ENCODE measurements at regions not wholly inside any gene's neighbourhood (a gene's known extent, or its start where the extent isn't known, plus 50 kb on each side); places are given as distances from the start of the nearest gene placed in this dataset.

DNA sequence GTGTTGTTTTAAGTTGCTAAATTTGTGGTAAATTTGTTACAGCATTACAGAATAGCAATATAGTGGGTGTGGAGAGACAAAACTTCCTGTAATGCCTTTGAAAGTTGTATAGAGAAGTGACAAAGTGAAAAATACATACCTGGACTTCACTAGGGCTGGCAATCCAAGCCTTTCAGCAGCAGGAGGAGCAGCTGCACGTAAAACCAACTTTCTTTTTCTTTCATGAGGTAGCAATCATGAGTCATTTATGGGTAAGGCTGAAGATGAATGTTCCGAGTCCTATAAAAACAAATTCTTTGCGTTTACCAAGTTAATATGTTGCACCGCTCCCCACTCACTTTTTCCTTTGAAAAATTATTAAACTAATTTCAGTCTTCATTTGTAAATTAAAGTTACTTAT is 1138.2 kb downstream of the TAF11L14 start:
- Histone ChIP-seq H3K27ac (replicated peaks) (no peak overlapping the region), H3K27me3 (ENCODE audit: low read depth) (no peaks in the 10 kb centered on the region), H3K4me3 (no peak overlapping the region), H3K36me3 (no peaks in the 10 kb centered on the region), H3K9me3 (replicated peaks) (no peaks in the 10 kb centered on the region), H3K4me1 (no peaks in the 10 kb centered on the region)
- DNase-seq, result no peak
- intact Hi-C loops (cut with micrococcal nuclease), result no loop called here
- TF ChIP-seq, protein P1, sequence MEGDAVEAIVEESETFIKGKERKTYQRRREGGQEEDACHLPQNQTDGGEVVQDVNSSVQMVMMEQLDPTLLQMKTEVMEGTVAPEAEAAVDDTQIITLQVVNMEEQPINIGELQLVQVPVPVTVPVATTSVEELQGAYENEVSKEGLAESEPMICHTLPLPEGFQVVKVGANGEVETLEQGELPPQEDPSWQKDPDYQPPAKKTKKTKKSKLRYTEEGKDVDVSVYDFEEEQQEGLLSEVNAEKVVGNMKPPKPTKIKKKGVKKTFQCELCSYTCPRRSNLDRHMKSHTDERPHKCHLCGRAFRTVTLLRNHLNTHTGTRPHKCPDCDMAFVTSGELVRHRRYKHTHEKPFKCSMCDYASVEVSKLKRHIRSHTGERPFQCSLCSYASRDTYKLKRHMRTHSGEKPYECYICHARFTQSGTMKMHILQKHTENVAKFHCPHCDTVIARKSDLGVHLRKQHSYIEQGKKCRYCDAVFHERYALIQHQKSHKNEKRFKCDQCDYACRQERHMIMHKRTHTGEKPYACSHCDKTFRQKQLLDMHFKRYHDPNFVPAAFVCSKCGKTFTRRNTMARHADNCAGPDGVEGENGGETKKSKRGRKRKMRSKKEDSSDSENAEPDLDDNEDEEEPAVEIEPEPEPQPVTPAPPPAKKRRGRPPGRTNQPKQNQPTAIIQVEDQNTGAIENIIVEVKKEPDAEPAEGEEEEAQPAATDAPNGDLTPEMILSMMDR (IDR thresholded peaks at IDR 0.05; ENCODE audit: borderline replicate concordance), result no peak

DNA sequence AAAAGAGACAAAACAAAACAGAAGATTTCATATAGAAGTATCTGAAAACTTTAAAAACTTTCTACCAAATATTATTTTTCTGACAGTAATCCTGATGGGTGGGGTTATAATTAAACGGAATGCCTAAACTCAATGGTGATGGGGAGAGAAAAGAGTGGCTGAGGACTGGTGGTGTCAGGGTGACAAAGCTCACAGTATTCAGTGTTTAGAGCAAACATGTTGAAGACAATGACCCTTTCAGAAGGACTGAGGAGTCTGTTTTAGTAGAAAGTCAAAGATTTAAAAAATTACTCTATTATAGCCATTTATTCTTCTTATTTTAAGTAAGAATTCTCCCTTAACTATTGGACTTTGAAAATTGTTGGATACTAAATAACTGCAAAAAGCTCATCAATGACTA is 1144.0 kb downstream of the TAF11L14 start:
- TF ChIP-seq, protein P1 (IDR thresholded peaks at IDR 0.05; ENCODE audit: borderline replicate concordance), result no peak
- intact Hi-C loops (cut with micrococcal nuclease), result no loop called here
- Histone ChIP-seq H3K9me3 (replicated peaks) (peaks cover 21% of the 10 kb centered on the region), H3K27ac (replicated peaks) (no peak overlapping the region), H3K4me1 (no peaks in the 10 kb centered on the region), H3K27me3 (ENCODE audit: low read depth) (no peaks in the 10 kb centered on the region), H3K36me3 (no peaks in the 10 kb centered on the region), H3K4me3 (no peak overlapping the region)
- DNase-seq, result no peak

GRCh38 chr5:18789218-18789998 is 1155.1 kb downstream of the TAF11L14 start:
- TF ChIP-seq, protein P1 (IDR thresholded peaks at IDR 0.05; ENCODE audit: borderline replicate concordance), result no peak
- Histone ChIP-seq H3K4me1 (no peaks in the 10 kb centered on the region), H3K27ac (replicated peaks) (no peak overlapping the region), H3K36me3 (no peaks in the 10 kb centered on the region), H3K4me3 (no peak overlapping the region), H3K27me3 (ENCODE audit: low read depth) (no peaks in the 10 kb centered on the region), H3K9me3 (replicated peaks) (no peaks in the 10 kb centered on the region)
- intact Hi-C loops (cut with micrococcal nuclease), result no loop called here
- DNase-seq, result no peak

DNA sequence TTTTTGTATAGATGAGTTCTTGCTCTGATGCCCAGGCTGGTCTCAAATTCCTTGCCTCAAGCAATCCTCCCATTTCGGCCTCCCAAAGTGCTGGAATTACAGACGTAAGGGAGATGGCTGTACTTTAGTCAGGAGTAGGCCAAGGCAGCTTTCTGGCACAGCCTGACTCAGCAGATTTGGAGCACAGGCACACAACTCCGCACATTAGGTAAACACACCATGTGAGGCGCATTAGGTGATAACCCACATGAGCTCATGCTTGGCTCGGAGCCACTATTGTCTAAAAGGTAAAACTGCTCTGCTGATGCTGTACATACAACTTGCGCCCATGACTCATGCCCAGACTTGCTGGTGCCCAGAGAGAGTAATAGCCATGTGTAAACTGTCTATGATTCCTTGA is 1157.9 kb downstream of the TAF11L14 start:
- TF ChIP-seq, protein P1 (IDR thresholded peaks at IDR 0.05; ENCODE audit: borderline replicate concordance), result no peak
- H3K27me3 ChIP-seq (ENCODE audit: low read depth), result no peaks in the 10 kb centered on the region
- H3K4me3 ChIP-seq, result no peak overlapping the region
- H3K36me3 ChIP-seq, result no peaks in the 10 kb centered on the region
- DNase-seq, result no peak
- H3K4me1 ChIP-seq, result no peaks in the 10 kb centered on the region
- H3K9me3 ChIP-seq (replicated peaks), result no peaks in the 10 kb centered on the region
- intact Hi-C loops (cut with micrococcal nuclease), result no loop called here
- no peak overlapping the region for H3K27ac ChIP-seq (replicated peaks)

GRCh38 chr5:18797222-18797621 is 1163.0 kb downstream of the TAF11L14 start:
- Histone ChIP-seq H3K4me3 (no peak overlapping the region), H3K4me1 (no peaks in the 10 kb centered on the region), H3K27me3 (ENCODE audit: low read depth) (no peaks in the 10 kb centered on the region), H3K9me3 (replicated peaks) (no peaks in the 10 kb centered on the region), H3K36me3 (no peaks in the 10 kb centered on the region), H3K27ac (replicated peaks) (no peak overlapping the region)
- intact Hi-C loops (cut with micrococcal nuclease), result no loop called here
- no peak for DNase-seq
- TF ChIP-seq, protein P1 (IDR thresholded peaks at IDR 0.05; ENCODE audit: borderline replicate concordance), result no peak

Data from left ventricle myocardium inferior (tissue), 1 donor.